ENCODE measurements at regions not wholly inside any gene's neighbourhood (a gene's known extent, or its start where the extent isn't known, plus 50 kb on each side); places are given as distances from the start of the nearest gene placed in this dataset.
A peak's percentile ranks its signal among the peaks of the same experiment; 100 is the strongest.

- H3K4me3 ChIP-seq: no peak overlapping the region
- H3K4me1 ChIP-seq: 0 out of 3 replicates have a peak, but pooled peaks cover 5% of the 10 kb centered on the region
- DNase-seq (ENCODE audit: low read depth in 1 of 2, low spot score in 1 of 2): peak; percentile 8 to 57
- POLR2A ChIA-PET: no interaction called here
- WGBS (ENCODE audit: missing lambda C conversion rate): 0% methylated on average over 1 of the region's 1 CpG
- no peak overlapping the region for H3K27ac ChIP-seq
- FAIRE-seq: peak; percentile 95
- no peak for TF ChIP-seq RCOR1 (IDR thresholded peaks at IDR 0.05; ENCODE audit: low read depth, low read length)
- peak; percentile 73 for TF ChIP-seq CTCF (IDR thresholded peaks at IDR 0.05)
- TF ChIP-seq RAD21 (conservative IDR thresholded peaks at IDR 0.05 in 1 of 2, IDR thresholded peaks at IDR 0.05 in 1 of 2): peak; percentile 83 to 85
- peak; percentile 81 for TF ChIP-seq SMC3 (IDR thresholded peaks at IDR 0.05)
- 0 out of 4 replicates have a peak, but pooled peaks of 1 of the 2 experiments have one; percentile 14 for TF ChIP-seq CEBPB (IDR thresholded peaks at IDR 0.05)
- no peak for TF ChIP-seq FOSL2 (IDR thresholded peaks at IDR 0.05)
- TF ChIP-seq FOSL2 (CRISPR knock-in tag; IDR thresholded peaks at IDR 0.05): no peak
- CTCF ChIA-PET: interaction anchor here (0.9 to 1.9 kb wide), 8 partner anchors 9 to 656 kb away, joined by 3 to 6 read pairs (median 4); no protein-coding TSS in a partner anchor
- ATAC-seq: peak; percentile 91 to 94
- no peak overlapping the region for H3K4me2 ChIP-seq
- H3K9me3 ChIP-seq: no peaks in the 10 kb centered on the region
Measured at GRCh38 chr7:94276795-94277194, 117.9 kb upstream of the COL1A2 start.

GRCh38 chr7:94277236-94277635, 117.5 kb upstream of the COL1A2 start:
- no peak overlapping the region for H3K4me2 ChIP-seq
- 93% methylated on average over 4 of the region's 4 CpGs for WGBS (ENCODE audit: missing lambda C conversion rate)
- DNase-seq (ENCODE audit: low read depth in 1 of 2, low spot score in 1 of 2) (no peak), ATAC-seq (peak in 1 of 2 experiments; percentile 53; a peak in 3 of 6 replicates), FAIRE-seq (no peak)
- H3K27ac ChIP-seq: no peak overlapping the region
- 0 out of 3 replicates have a peak, but pooled peaks cover 5% of the 10 kb centered on the region for H3K4me1 ChIP-seq
- ChIA-PET POLR2A (no interaction called here), CTCF (interaction anchor here (0.9 to 3.6 kb wide), 8 partner anchors 12 to 656 kb away, joined by 3 to 12 read pairs (median 4); no protein-coding TSS in a partner anchor)
- H3K9me3 ChIP-seq: no peaks in the 10 kb centered on the region
- TF ChIP-seq HOXA7 (CRISPR knock-in tag; IDR thresholded peaks at IDR 0.05) (no peak), EP300 (IDR thresholded peaks at IDR 0.05) (no peak), CTCF (IDR thresholded peaks at IDR 0.05) (no peak), POLR2AphosphoS2 (conservative IDR thresholded peaks at IDR 0.05; ENCODE audit: low read length) (no peak), RAD21 (conservative IDR thresholded peaks at IDR 0.05 in 1 of 2, IDR thresholded peaks at IDR 0.05 in 1 of 2) (no peak), JUN (IDR thresholded peaks at IDR 0.05) (no peak), SREBF2 (IDR thresholded peaks at IDR 0.05) (no peak)
- H3K4me3 ChIP-seq: no peak overlapping the region

- ATAC-seq: no peak
- 51% methylated on average over 2 of the region's 2 CpGs for WGBS (ENCODE audit: missing lambda C conversion rate)
- POLR2A ChIA-PET: no interaction called here
Measured at GRCh38 chr7:94280851-94281250, 113.8 kb upstream of the COL1A2 start.

More at GRCh38 chr7:94280851-94281250, 113.8 kb upstream of the COL1A2 start:
- Histone ChIP-seq H3K4me3 (no peak overlapping the region), H3K4me1 (0 out of 3 replicates have a peak, but pooled peaks cover 5% of the 10 kb centered on the region), H3K4me2 (no peak overlapping the region), H3K9me3 (no peaks in the 10 kb centered on the region), H3K27ac (no peak overlapping the region)
- CTCF ChIA-PET: interaction anchor here (1.2 to 3.6 kb wide), 3 partner anchors 8 to 566 kb away, joined by 3 to 12 read pairs (median 4); no protein-coding TSS in a partner anchor
- DNase-seq (ENCODE audit: low read depth in 1 of 2, low spot score in 1 of 2) (no peak), FAIRE-seq (no peak)
- no peak for TF ChIP-seq RCOR1 (IDR thresholded peaks at IDR 0.05; ENCODE audit: low read depth, low read length)
- TF ChIP-seq ESRRA (IDR thresholded peaks at IDR 0.05; ENCODE audit: borderline replicate concordance, low read length): no peak
- no peak for TF ChIP-seq ZNF302 (CRISPR knock-in tag; IDR thresholded peaks at IDR 0.05)
- TF ChIP-seq REST (IDR thresholded peaks at IDR 0.05): no peak
- no peak for TF ChIP-seq MAX (IDR thresholded peaks at IDR 0.05)
- no peak for TF ChIP-seq JUNB (IDR thresholded peaks at IDR 0.05)
- no peak for TF ChIP-seq GATA3 (IDR thresholded peaks at IDR 0.05; ENCODE audit: borderline replicate concordance)
- TF ChIP-seq ZC3H11A (IDR thresholded peaks at IDR 0.05): no peak
- no peak for TF ChIP-seq E2F6 (IDR thresholded peaks at IDR 0.05; ENCODE audit: borderline replicate concordance, low read depth)
- TF ChIP-seq RNF2 (IDR thresholded peaks at IDR 0.05; ENCODE audit: borderline replicate concordance, low read depth): no peak
